Esophagus squamous epithelium (tissue), 5 donors: ENCODE measurements at regions not wholly inside any gene's neighbourhood (a gene's known extent, or its start where the extent isn't known, plus 50 kb on each side); places are given as distances from the start of the nearest gene placed in this dataset.
"Not testable (repeated sequence)": the region's sequence is repeated elsewhere in the genome, so short reads cannot be mapped to it uniquely, and the experiment has no call there.

Experiments used
- DNase-seq: peaks from one replicate; lab custom pipeline; 2025; lab: John Stamatoyannopoulos, UW
- H3K27ac ChIP-seq, 4 donors: fragments of 200-600 bp; sonication (generic); one replicate each; pipeline ENCODE4 v1.5.1; 2016 to 2019; ENCODE audit warnings: mild to moderate bottlenecking in 1 of 4
- H3K27me3 ChIP-seq, 4 donors: fragments of 200-600 bp; sonication (generic); 1 replicate in 3 of 4; 2 replicates in 1 of 4; pipeline versions ENCODE4 v1.5.1 to v1.6.0; 2017 to 2021; ENCODE audit warnings: antibody characterized with exemption in 1 of 4
- H3K36me3 ChIP-seq, 3 donors: fragments of 200-600 bp; sonication (generic); one replicate each; pipeline ENCODE4 v1.5.1; 2016 to 2019
- H3K4me1 ChIP-seq, 3 donors: fragments of 200-600 bp; sonication (generic); one replicate each; pipeline ENCODE4 v1.5.1; 2017 to 2019
- H3K4me3 ChIP-seq, 4 donors: fragments of 200-600 bp; sonication (generic); 1 replicate in 3 of 4; 2 replicates in 1 of 4; pipeline ENCODE4 v1.5.1; 2016 to 2019; ENCODE audit warnings: mild to moderate bottlenecking in 2 of 4, moderate library complexity in 1 of 4
- H3K9me3 ChIP-seq, 3 donors: fragments of 200-600 bp; sonication (generic); one replicate each; pipeline ENCODE4 v1.5.1; 2016 to 2019
- CTCF ChIP-seq, 6 experiments: fragments of 450-650 bp in 4 of 6; fragments of 200-600 bp in 2 of 6; sonication (generic) in 2 of 6; IDR thresholded peaks; one replicate each; pipeline ENCODE4 v1.5.1; 2016 to 2019; ENCODE audit warnings: antibody characterized with exemption in 6 of 6, mild to moderate bottlenecking in 4 of 6, moderate library complexity in 4 of 6
- POLR2A ChIP-seq, 4 donors: fragments of 450-650 bp; IDR thresholded peaks; one replicate each; pipeline ENCODE4 v1.6.1; 2017; ENCODE audit warnings: antibody characterized with exemption in 4 of 4, mild to moderate bottlenecking in 4 of 4, moderate library complexity in 3 of 4
- WGBS, 2 donors: methylation state at CpG; one replicate each; pipeline ENCODE4 v1.1.5; 2018; 5-methylcytosine and 5-hydroxymethylcytosine counted together
- intact Hi-C: fragments of 100-400 bp; cut with DNase I; formaldehyde crosslinking; loops from one replicate; pipeline ENCODE4 v1.15.0; 2022
- donor health status: DM: yes; HTN: yes; CAD: no.

DNA sequence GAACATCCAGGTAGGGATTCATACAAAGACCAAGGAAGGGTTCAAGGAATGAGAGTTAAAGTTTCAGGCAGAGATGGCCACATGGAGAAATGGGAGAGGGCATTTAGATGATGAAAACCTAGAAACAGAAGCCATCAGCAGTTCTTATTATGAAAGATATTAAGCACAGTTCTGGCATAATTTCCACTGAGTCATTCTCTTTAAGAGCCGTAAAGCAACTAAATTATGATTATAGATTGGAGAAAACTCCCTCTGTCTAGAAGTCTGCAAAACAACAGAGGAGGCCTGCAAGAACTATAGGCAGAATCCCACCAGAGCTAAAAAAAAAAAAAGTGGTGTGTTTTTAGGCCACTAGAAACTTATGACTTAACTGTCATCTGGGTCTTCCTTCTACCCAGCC, 157.1 kb upstream of the MPDZ start:
- 55 to 64% methylated on average over 1 of the region's 1 CpG for WGBS, 2 donors
- intact Hi-C loops: no loop called here
- DNase-seq: no peak
- H3K27me3 ChIP-seq: no peaks in the 10 kb centered on the region
- TF ChIP-seq POLR2A (IDR thresholded peaks at IDR 0.05): no peak
- TF ChIP-seq CTCF (IDR thresholded peaks at IDR 0.05): no peak
- no peaks in the 10 kb centered on the region for H3K9me3 ChIP-seq
- H3K36me3 ChIP-seq: no peaks in the 10 kb centered on the region
- no peaks in the 10 kb centered on the region for H3K4me1 ChIP-seq
- no peak overlapping the region for H3K27ac ChIP-seq
- no peak overlapping the region for H3K4me3 ChIP-seq

- H3K9me3 ChIP-seq, DNase-seq, H3K27me3 ChIP-seq, H3K4me1 ChIP-seq, intact Hi-C loops, H3K4me3 ChIP-seq, H3K27ac ChIP-seq, H3K36me3 ChIP-seq: not testable (repeated sequence)
- 98 to 100% methylated on average over 4 of the region's 4 CpGs for WGBS, 2 donors
Measured at GRCh38 chr9:13433453-13433852, 154.0 kb upstream of the MPDZ start.

DNA sequence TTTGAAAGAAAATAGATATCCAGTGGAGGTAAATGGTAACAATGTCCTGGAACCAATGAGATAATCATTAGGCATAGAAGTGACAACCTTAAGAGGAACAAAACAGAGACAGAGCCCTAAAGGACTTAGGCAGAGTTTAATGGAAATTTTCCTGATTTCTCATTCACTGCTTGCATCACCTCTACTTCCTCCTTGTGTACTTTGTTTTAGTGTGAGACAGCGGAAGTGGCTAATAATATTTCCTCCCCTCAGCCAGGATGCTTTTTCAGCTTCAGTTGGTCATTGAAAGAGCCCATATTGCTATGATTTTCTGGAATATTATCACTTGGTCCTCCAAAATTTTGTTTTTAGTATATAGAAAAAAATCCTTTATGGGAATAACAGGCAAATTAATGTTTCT, 153.4 kb upstream of the MPDZ start:
- DNase-seq: no peak
- TF ChIP-seq POLR2A (IDR thresholded peaks at IDR 0.05): no peak
- TF ChIP-seq CTCF (IDR thresholded peaks at IDR 0.05): no peak
- intact Hi-C loops: no loop called here
- WGBS, 2 donors: 52 to 74% methylated on average over 1 of the region's 1 CpG
- Histone ChIP-seq H3K4me1 (peaks cover 0 to 5% (median 0%) of the 10 kb centered on the region in 3 donors), H3K9me3 (no peaks in the 10 kb centered on the region), H3K27ac (no peak overlapping the region), H3K27me3 (no peaks in the 10 kb centered on the region), H3K4me3 (no peak overlapping the region), H3K36me3 (no peaks in the 10 kb centered on the region)

- DNase-seq: no peak
- H3K27me3 ChIP-seq: no peaks in the 10 kb centered on the region
- WGBS, 2 donors: 79 to 85% methylated on average over 2 of the region's 2 CpGs
- no peak overlapping the region for H3K27ac ChIP-seq
- H3K4me3 ChIP-seq: no peak overlapping the region
- intact Hi-C loops: no loop called here
- TF ChIP-seq POLR2A (IDR thresholded peaks at IDR 0.05): no peak
- no peak for TF ChIP-seq CTCF (IDR thresholded peaks at IDR 0.05)
- H3K9me3 ChIP-seq: no peaks in the 10 kb centered on the region
- H3K36me3 ChIP-seq: no peaks in the 10 kb centered on the region
- H3K4me1 ChIP-seq: peaks cover 0 to 9% (median 0%) of the 10 kb centered on the region in 3 donors
Measured at GRCh38 chr9:13431692-13432091, 152.2 kb upstream of the MPDZ start.

GRCh38 chr9:13431222-13431536, 151.7 kb upstream of the MPDZ start:
- intact Hi-C loops: no loop called here
- Histone ChIP-seq H3K27ac (no peak overlapping the region), H3K36me3 (no peaks in the 10 kb centered on the region), H3K4me1 (peaks cover 0 to 9% (median 0%) of the 10 kb centered on the region in 3 donors), H3K4me3 (no peak overlapping the region), H3K9me3 (no peaks in the 10 kb centered on the region), H3K27me3 (no peaks in the 10 kb centered on the region)
- TF ChIP-seq POLR2A (IDR thresholded peaks at IDR 0.05) (no peak), CTCF (IDR thresholded peaks at IDR 0.05) (no peak)
- DNase-seq: no peak
- 94 to 100% methylated on average over 1 to 5 of the region's 6 CpGs for WGBS, 2 donors
